Body of pancreas (tissue), 4 donors: ENCODE measurements at regions not wholly inside any gene's neighbourhood (a gene's known extent, or its start where the extent isn't known, plus 50 kb on each side); places are given as distances from the start of the nearest gene placed in this dataset.

ENCODE experiments used
- ATAC-seq: fragments of 150-250 bp; one replicate; pipeline ENCODE4 v1.9.1; 2016
- DNase-seq, 4 donors: peaks; one replicate each; pipeline ENCODE4 v3.0.0-alpha.2; 2019
- H3K27ac ChIP-seq, 4 donors: fragments of 200-600 bp; sonication (generic); 1 replicate in 3 of 4; 2 replicates in 1 of 4; pipeline versions ENCODE4 v1.5.1 to v1.6.1; 2016 to 2019; ENCODE audit warnings: mild to moderate bottlenecking in 1 of 4, mixed read lengths in 1 of 4, moderate library complexity in 1 of 4
- H3K27me3 ChIP-seq, 2 donors: fragments of 200-600 bp; sonication (generic); one replicate each; pipeline ENCODE4 v1.6.0; 2016; ENCODE audit warnings: mild to moderate bottlenecking in 1 of 2
- H3K36me3 ChIP-seq, 2 donors: fragments of 200-600 bp; sonication (generic); replicated peaks in 1 of 2; 2 replicates each; pipeline ENCODE4 v1.5.1; 2016; ENCODE audit warnings: low read depth in 2 of 2; ENCODE audit not compliant: insufficient read depth in 1 of 2
- H3K4me1 ChIP-seq: fragments of 200-600 bp; sonication (generic); one replicate; pipeline ENCODE4 v1.6.0; 2016
- H3K4me3 ChIP-seq, 2 donors: fragments of 200-600 bp; sonication (generic); 1 replicate in 1 of 2; 2 replicates in 1 of 2; pipeline ENCODE4 v1.5.1; 2016 to 2019
- H3K9me3 ChIP-seq, 3 donors: fragments of 200-600 bp; sonication (generic); 1 replicate in 2 of 3; 2 replicates in 1 of 3; pipeline ENCODE4 v1.5.1; 2016
- POLR2A ChIP-seq, 3 donors: fragments of 450-650 bp; IDR thresholded peaks; one replicate each; pipeline ENCODE4 v1.6.1; 2016; ENCODE audit warnings: antibody characterized with exemption in 3 of 3, mild to moderate bottlenecking in 2 of 3
- WGBS, 2 donors: methylation state at CpG; one replicate each; pipeline ENCODE4 v1.1.5; 2017; 5-methylcytosine and 5-hydroxymethylcytosine counted together
- intact Hi-C: fragments of 100-400 bp; cut with DNase I; formaldehyde crosslinking; loops from one replicate; pipeline ENCODE4 v1.15.1; 2023
- TF ChIP-seq, protein P1 (sequence below), 7 experiments: fragments of 450-650 bp in 4 of 7; fragments of 200-600 bp in 3 of 7; sonication (generic) in 3 of 7; IDR thresholded peaks; one replicate each; pipeline ENCODE4 v1.5.1; 2016 to 2019; ENCODE audit warnings: antibody characterized with exemption in 7 of 7

DNA sequence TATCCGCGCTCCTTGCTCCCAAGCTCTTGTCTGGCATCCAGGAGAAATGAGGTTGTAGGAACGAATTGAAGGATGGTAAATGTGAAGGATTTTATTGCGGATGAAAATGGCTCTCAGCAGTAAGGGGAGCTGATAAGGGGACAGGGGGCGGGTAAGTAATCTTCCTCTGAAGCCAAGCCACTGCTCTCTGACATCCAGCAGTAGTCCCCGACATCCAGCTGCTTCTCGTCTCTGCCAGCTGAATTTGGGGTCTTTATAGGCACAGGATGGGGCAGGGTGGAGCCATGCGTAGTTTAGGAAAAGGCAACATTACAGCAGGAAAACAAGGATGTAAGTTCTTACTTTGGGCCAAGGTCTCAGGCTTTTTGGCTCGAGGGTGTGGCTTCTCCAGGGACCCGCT is 1370.1 kb upstream of the RAG2 start:
- H3K9me3 ChIP-seq: no peaks in the 10 kb centered on the region
- ATAC-seq (no peak), DNase-seq (no peak)
- TF ChIP-seq, protein P1, sequence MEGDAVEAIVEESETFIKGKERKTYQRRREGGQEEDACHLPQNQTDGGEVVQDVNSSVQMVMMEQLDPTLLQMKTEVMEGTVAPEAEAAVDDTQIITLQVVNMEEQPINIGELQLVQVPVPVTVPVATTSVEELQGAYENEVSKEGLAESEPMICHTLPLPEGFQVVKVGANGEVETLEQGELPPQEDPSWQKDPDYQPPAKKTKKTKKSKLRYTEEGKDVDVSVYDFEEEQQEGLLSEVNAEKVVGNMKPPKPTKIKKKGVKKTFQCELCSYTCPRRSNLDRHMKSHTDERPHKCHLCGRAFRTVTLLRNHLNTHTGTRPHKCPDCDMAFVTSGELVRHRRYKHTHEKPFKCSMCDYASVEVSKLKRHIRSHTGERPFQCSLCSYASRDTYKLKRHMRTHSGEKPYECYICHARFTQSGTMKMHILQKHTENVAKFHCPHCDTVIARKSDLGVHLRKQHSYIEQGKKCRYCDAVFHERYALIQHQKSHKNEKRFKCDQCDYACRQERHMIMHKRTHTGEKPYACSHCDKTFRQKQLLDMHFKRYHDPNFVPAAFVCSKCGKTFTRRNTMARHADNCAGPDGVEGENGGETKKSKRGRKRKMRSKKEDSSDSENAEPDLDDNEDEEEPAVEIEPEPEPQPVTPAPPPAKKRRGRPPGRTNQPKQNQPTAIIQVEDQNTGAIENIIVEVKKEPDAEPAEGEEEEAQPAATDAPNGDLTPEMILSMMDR (IDR thresholded peaks at IDR 0.05): no peak
- no peak for TF ChIP-seq POLR2A (IDR thresholded peaks at IDR 0.05)
- 83 to 87% methylated on average over 10 of the region's 10 CpGs for WGBS, 2 donors
- H3K36me3 ChIP-seq: no peaks in the 10 kb centered on the region
- H3K27ac ChIP-seq: no peak overlapping the region
- intact Hi-C loops: no loop called here
- H3K4me1 ChIP-seq: peaks cover 9% of the 10 kb centered on the region
- no peaks in the 10 kb centered on the region for H3K27me3 ChIP-seq
- no peak overlapping the region for H3K4me3 ChIP-seq

GRCh38 chr11:37967635-37968034 is 1369.6 kb upstream of the RAG2 start:
- no peaks in the 10 kb centered on the region for H3K36me3 ChIP-seq
- 91 to 93% methylated on average over 9 to 10 of the region's 10 CpGs for WGBS, 2 donors
- TF ChIP-seq, protein P1 (IDR thresholded peaks at IDR 0.05): no peak
- TF ChIP-seq POLR2A (IDR thresholded peaks at IDR 0.05): no peak
- H3K4me1 ChIP-seq: peaks cover 4% of the 10 kb centered on the region
- intact Hi-C loops: no loop called here
- H3K27me3 ChIP-seq: no peaks in the 10 kb centered on the region
- no peaks in the 10 kb centered on the region for H3K9me3 ChIP-seq
- ATAC-seq (no peak), DNase-seq (no peak)
- no peak overlapping the region for H3K27ac ChIP-seq
- H3K4me3 ChIP-seq: no peak overlapping the region

GRCh38 chr11:37963440-37963839 is 1365.4 kb upstream of the RAG2 start:
- H3K27ac ChIP-seq: no peak overlapping the region
- no peak overlapping the region for H3K4me3 ChIP-seq
- DNase-seq (no peak), ATAC-seq (no peak)
- no peaks in the 10 kb centered on the region for H3K9me3 ChIP-seq
- H3K4me1 ChIP-seq: no peaks in the 10 kb centered on the region
- intact Hi-C loops: no loop called here
- no peaks in the 10 kb centered on the region for H3K36me3 ChIP-seq
- 53 to 68% methylated on average over 2 of the region's 2 CpGs for WGBS, 2 donors
- no peaks in the 10 kb centered on the region for H3K27me3 ChIP-seq
- no peak for TF ChIP-seq POLR2A (IDR thresholded peaks at IDR 0.05)
- TF ChIP-seq, protein P1 (IDR thresholded peaks at IDR 0.05): no peak

GRCh38 chr11:37957717-37958116 is 1359.7 kb upstream of the RAG2 start:
- no peak for ATAC-seq
- H3K9me3 ChIP-seq: no peaks in the 10 kb centered on the region
- DNase-seq: no peak
- no peak for TF ChIP-seq POLR2A (IDR thresholded peaks at IDR 0.05)
- TF ChIP-seq, protein P1 (IDR thresholded peaks at IDR 0.05): no peak
- H3K27me3 ChIP-seq: no peaks in the 10 kb centered on the region
- no peak overlapping the region for H3K4me3 ChIP-seq
- no peaks in the 10 kb centered on the region for H3K4me1 ChIP-seq
- no peak overlapping the region for H3K27ac ChIP-seq
- intact Hi-C loops: no loop called here
- 40 to 70% methylated on average over 1 of the region's 1 CpG for WGBS, 2 donors
- H3K36me3 ChIP-seq: no peaks in the 10 kb centered on the region

GRCh38 chr11:37951996-37952395 is 1354.0 kb upstream of the RAG2 start:
- intact Hi-C loops: no loop called here
- DNase-seq: no peak
- no peak overlapping the region for H3K4me3 ChIP-seq
- no peaks in the 10 kb centered on the region for H3K4me1 ChIP-seq
- 43 to 46% methylated on average over 2 of the region's 2 CpGs for WGBS, 2 donors
- no peak for TF ChIP-seq POLR2A (IDR thresholded peaks at IDR 0.05)
- TF ChIP-seq, protein P1 (IDR thresholded peaks at IDR 0.05): no peak
- no peaks in the 10 kb centered on the region for H3K9me3 ChIP-seq
- no peaks in the 10 kb centered on the region for H3K27me3 ChIP-seq
- H3K27ac ChIP-seq: no peak overlapping the region
- no peak for ATAC-seq
- no peaks in the 10 kb centered on the region for H3K36me3 ChIP-seq
